AG04449 (cell line): ENCODE measurements at regions not wholly inside any gene's neighbourhood (a gene's known extent, or its start where the extent isn't known, plus 50 kb on each side); places are given as distances from the start of the nearest gene placed in this dataset.

Experiments used
- CTCF ChIA-PET: fragments of 350-600 bp; formaldehyde crosslinking; extraction: SDS; loops from one replicate; lab custom pipeline; 2021; ENCODE audit warnings: antibody characterized with exemption; lab: Yijun Ruan, JAX
- POLR2A ChIA-PET: fragments of 400-600, 350-600 bp; formaldehyde crosslinking; extraction: SDS; loops from one replicate; lab custom pipeline; 2020; ENCODE audit warnings: antibody characterized with exemption, inconsistent platforms; lab: Yijun Ruan, JAX
- DNase-seq: peaks from one replicate; pipeline ENCODE4 v3.0.0-alpha.2; 2010; ENCODE audit warnings: low read depth, low spot score
- H3K4me3 ChIP-seq: 2 replicates; pipeline ENCODE4 v1.5.1; 2011; ENCODE audit warnings: low read depth, mild to moderate bottlenecking, control low read depth, low read length
- TF ChIP-seq, protein P1 (sequence below): IDR thresholded peaks from one replicate; pipeline ENCODE4 v1.5.1; 2011; ENCODE audit warnings: mild to moderate bottlenecking, moderate library complexity, low read length, control low read depth, inconsistent platforms; ENCODE audit not compliant: insufficient read depth; ENCODE audit errors: missing control alignments

DNA sequence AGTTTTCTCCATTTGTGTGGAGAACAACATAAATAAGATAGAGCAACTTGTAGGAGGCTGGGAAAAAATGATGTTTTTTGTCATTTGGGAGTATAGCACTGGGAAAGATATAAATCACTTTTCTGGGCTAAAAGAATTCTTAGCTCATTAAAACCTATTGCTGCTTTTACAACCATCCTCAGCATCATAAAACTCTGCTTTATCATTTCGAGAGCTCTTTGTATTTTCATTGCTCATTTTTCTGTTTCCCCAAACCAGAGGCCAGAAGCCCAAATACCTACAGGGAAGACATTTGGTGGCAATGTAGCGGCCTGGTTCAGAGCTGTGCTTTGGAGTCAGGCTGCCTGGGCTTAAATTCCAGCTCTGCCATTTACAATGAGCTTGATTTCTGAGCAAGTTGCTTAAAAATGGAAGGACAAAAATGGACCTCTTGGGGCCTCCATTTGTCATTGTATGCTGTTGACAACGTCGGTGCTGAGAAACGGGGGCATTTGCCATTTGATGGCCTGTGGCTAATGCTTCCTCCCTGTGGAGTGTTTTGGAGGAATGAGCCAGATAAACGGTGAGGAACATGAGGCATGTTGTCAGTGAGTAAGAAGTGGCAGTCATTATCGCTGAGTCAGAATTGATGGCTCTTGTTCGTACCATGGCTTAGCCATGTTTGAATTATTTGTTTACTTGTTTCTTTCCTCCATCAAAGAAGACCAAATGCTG, 260.0 kb downstream of the EBLN2 start:
- no peak overlapping the region for H3K4me3 ChIP-seq
- no peak for DNase-seq
- POLR2A ChIA-PET, result no interaction called here
- CTCF ChIA-PET, result no interaction called here
- TF ChIP-seq, protein P1, sequence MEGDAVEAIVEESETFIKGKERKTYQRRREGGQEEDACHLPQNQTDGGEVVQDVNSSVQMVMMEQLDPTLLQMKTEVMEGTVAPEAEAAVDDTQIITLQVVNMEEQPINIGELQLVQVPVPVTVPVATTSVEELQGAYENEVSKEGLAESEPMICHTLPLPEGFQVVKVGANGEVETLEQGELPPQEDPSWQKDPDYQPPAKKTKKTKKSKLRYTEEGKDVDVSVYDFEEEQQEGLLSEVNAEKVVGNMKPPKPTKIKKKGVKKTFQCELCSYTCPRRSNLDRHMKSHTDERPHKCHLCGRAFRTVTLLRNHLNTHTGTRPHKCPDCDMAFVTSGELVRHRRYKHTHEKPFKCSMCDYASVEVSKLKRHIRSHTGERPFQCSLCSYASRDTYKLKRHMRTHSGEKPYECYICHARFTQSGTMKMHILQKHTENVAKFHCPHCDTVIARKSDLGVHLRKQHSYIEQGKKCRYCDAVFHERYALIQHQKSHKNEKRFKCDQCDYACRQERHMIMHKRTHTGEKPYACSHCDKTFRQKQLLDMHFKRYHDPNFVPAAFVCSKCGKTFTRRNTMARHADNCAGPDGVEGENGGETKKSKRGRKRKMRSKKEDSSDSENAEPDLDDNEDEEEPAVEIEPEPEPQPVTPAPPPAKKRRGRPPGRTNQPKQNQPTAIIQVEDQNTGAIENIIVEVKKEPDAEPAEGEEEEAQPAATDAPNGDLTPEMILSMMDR, result no peak

DNA sequence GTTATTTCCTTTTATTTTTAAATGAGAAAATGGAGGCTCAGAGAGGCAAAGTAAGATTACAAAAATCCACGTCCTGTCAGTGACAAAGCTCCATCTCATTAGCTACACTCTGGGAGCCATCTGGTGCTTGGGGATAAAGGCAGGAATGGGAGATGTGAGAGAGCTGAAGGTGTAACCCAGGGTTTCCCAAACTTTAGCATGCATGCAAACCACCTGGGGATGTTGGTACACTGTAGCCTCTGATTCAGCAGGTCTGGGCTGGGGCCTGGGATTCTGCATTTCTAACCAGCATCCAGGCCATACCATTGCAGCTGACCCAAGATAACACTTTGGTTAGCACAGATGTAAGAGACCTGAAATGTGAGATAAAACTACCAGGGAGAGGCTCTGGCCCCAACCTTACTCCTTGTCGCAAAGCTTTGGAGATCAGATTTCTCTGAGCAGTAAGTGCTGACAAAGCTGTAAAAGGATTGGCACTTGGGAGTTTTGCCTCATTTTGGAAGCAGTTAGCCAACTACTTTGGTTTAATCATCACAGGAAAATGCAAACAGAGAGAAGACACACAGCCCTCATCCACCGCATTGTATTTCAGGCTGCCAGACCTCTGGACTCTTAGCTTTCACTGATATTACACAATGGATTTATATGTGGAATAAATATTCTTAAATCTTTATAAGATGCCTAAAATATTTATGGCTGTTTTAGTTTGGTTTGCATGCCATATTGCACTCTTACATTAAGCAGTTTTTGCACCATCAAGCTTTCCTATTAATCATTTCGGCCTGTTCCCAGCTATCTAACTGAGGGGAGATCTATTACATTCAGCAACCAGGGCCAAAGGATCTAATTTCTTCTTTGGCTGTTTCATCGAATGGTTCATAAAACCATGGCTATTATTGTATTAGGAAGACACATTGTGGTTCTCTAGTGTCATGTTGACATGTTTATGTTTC, 263.0 kb downstream of the EBLN2 start:
- CTCF ChIA-PET, result no interaction called here
- TF ChIP-seq, protein P1, result no peak
- POLR2A ChIA-PET, result no interaction called here
- no peak overlapping the region for H3K4me3 ChIP-seq
- DNase-seq, result no peak

DNA sequence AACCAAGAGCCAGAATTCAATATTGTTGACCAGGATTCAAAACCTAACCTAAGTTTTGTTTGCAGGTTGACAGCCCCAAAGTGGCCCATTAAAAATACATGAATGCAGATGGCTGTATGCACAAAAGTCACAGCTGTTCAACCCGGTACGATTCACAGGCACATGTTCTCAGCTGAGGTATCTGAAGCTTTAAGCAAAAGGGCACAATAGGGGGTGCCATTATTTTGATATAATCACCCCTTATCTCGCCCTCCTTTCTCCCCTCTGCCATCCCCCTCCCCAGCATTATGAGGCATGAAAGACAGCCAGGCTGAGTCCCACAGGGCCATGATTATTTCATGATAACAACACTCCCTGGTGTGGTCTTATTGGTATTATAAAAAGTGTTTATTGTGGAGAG, 264.9 kb downstream of the EBLN2 start:
- ChIA-PET POLR2A (no interaction called here), CTCF (no interaction called here)
- H3K4me3 ChIP-seq, result no peak overlapping the region
- TF ChIP-seq, protein P1, result no peak
- no peak for DNase-seq

DNA sequence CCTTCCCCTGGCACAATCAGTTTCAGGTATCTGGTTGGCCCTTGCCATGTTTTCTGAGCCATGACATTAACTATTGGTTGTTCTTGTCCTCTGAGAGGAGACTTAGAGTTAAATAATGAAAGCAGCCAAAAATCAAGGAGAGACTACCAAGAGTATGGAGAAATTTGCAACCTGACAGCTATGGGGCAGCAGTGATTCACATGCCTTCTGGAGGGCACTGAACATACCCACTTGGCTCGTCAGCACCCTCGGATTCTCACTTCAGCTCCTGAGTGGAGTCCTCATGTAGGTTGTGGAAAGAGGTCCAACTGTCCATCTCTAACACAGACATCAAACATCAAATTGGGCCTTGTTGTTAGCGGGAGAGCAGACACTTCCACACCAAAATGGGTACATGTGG, 265.6 kb downstream of the EBLN2 start:
- CTCF ChIA-PET, result no interaction called here
- H3K4me3 ChIP-seq, result no peak overlapping the region
- no peak for DNase-seq
- TF ChIP-seq, protein P1, result no peak
- POLR2A ChIA-PET, result no interaction called here
